Smooth muscle cell of the brain vasculature (primary cell): ENCODE measurements at regions not wholly inside any gene's neighbourhood (a gene's known extent, or its start where the extent isn't known, plus 50 kb on each side); places are given as distances from the start of the nearest gene placed in this dataset.

Experiments used
- DNase-seq: peaks from one replicate; pipeline ENCODE4 v3.0.0-alpha.2; 2012; ENCODE audit warnings: low read depth, low spot score

DNA sequence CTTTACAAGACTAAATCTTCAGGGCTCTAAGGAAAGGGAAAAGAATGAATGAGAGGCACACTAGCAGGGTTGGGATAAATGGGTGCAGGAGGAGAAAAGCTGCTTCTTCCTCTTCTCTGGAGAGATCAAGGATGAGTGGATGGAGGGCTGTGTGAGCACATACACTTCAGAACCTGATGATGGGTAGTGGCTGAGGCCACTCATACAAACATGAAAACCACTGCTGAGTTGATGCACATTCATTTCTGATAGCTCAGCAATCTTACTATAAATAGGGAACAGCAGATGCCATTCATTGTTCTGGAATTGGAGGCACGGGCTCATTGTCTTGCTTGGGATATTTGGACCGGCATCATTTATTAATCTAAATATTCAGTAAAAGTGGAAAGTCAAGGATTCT lies 152.4 kb upstream of the KCTD1 start:
- no peak for DNase-seq

DNA sequence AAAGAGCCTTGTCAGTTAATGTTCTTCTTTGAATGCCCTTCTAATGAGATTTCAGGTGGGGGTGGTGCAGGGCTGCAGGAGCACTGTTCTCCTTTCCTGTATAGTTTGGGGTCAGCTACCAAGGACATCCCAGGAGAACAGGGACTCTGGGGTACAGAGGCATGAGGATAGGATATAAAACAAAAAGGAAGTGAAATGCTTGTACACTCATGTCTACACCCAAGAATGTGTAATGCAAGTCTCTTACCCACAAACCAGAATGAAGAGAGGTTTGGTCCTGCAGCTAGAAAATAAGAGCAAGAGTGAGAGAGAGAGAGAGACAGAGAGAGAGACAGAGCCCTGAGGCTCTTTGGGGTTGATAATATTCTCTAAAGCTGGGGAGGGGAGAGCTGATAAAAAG lies 151.8 kb upstream of the KCTD1 start:
- DNase-seq = no peak

DNA sequence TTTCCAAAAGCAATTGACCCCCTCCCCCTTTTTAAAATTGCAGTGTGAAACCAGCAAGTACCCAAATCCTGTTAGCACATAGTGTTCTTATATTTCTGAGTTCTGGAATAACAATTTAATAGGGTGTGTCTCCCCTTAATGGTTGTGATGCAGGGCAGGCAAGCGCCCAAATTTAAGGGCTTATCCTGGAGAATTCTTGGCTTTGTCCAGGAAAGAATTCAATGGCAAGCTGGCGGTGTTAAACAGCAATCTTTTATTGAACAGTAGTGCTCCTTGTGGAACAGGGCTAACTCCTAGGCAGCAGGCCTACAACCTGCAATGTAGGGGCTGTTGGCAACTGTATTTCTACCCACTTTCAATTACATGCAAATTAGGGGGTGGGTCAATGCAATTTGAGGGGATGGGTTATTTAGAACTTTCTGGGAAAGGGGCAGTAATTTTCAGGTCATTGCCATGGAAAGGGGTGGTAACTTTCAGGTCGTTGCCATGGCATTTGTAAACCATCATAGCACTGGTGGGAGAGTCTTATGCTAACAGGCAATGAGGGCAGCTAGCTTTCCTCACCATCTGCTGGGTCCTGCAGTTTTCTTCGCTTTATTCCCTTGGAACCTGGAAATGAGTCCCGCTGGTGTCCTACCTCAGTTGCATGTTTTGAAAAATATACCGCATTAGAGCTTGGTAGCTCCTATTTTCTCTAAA lies 149.0 kb upstream of the KCTD1 start:
- no peak for DNase-seq

DNA sequence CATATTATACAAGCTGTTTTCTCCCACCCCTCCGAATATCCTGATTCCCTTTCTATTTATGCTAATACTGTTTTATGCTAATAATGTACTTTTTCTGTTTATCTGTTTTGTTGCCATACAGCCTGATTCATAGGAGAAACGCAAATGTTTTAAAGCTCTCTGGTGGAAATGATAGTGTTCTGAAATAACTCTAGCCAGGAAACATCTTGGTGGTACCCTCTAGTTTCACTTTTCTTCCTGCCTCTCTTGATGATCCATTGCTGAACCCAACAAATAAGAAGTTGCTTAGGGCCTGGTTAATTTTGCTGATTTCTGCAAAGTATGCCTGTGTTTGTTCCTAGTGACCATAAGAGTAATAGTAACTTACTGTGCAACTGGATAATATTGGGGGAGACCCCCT lies 148.4 kb upstream of the KCTD1 start:
- DNase-seq = no peak

DNA sequence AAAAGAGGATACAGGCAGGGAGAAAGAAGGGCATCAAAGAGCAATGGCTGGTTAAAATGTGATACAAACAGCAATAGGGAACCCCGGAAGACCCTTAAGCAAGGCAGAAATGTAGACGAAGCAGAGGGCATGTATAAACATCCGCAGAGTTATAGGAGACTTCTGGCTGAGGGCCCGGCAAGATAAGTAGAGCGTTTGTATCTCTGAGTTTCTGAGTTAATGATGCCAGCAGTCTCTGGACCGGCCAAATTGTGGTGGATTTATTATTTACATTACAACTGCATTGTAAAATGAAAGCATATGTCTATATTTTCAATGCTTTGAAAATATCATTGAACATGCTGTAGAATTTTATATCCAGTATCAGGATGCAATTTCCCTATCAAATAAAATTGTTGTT lies 148.0 kb upstream of the KCTD1 start:
- no peak for DNase-seq

DNA sequence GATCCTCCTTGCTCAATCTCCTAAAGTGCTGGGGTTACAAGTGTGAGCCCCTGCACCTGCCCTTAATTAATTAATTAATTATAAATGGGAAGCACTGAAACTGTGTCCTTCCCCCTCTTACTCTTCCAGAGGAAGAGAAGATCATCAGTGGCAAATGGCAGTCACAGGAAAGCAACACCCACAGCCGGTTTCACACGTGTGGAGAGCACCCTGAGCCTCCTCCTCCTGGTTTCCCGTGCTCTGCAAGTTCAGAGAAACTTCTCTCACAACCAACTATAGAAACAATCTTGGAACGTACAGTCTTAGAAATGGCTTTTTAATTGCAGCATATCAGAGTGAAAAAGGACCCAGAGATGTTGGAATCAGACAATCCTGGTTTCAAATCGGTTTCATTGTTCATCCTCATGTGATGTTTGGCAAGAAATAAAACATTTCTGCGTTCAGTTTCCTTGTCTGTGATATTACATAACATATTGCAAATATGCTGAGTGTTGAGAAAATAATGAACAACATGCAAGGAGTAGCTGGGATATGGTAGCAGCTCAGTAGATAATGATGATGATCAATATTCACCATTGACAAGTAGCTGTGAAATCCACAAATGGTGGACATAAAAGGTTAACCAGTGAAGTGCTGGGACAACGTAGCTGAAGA lies 141.0 kb upstream of the KCTD1 start:
- DNase-seq = no peak

DNA sequence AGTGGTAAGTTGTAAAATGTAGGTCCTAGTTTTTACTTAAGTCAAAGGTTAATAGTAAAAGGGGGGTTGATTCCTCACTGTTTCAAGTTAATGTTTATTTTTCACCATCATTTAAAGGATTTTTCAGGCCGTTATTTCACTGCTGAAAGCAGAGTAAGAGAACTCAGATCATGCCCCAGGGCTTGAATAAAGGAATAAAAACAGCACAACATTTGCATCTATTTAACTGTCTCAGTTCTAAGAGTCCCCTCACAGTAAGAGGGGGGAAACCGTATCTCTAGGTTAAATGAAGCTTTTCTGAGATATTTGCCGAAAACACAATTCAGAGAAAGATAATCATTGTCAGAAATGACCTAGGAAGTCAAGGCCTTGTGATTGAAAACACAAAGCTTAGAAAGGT lies 138.2 kb upstream of the KCTD1 start:
- DNase-seq = no peak

DNA sequence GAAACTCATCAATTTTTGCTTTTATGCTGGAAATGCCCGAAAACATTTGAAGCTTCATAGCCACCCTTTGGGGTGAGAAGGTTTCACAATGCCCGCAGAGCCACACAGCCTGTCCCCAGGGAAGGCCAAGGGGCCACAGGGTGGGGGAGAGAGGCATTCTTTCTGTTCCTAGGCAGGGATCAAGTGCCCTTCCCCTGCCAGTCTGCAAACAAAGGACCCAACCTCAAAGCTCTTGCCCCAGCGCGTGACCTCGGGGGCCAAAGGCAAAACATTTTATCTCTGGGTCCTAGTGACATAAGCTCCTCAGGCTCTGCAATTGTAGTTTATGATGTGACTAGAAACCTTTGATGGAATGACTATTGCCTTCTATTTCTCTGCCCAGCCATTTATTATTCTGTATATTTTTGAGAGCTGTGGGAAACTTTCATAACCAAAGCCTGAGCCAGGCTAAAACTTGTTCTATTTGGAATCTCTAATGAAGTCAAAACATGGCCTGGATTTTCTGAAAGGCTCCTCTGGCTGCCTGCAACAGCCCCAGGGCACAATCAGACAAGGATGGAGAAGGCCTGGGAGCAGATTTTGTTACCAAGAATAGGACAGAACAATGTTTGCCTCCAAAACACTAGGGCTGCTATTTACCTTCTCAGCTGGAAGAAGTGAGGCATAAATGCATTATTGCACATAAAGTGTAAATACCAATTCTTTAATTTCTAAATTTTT lies 137.2 kb upstream of the KCTD1 start:
- no peak for DNase-seq

DNA sequence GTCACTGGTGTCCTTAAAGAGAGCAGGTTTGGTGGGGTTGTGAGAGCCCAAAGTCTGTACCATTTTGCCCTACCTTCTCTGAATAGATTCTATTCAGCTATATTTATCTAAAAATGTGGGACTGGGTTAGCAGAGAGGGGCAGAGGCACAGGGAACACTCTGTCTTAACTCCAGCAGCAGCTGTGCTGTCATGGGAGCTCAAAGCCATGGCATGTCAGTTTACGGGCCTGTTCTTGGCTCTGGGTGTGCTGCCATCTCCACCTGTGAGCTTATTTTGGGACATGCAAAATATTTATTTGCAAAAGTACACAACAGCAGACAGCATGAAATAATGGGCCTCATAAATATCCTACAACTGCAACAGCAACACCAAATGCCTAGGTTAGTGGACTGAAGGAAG lies 129.6 kb upstream of the KCTD1 start:
- DNase-seq = no peak

DNA sequence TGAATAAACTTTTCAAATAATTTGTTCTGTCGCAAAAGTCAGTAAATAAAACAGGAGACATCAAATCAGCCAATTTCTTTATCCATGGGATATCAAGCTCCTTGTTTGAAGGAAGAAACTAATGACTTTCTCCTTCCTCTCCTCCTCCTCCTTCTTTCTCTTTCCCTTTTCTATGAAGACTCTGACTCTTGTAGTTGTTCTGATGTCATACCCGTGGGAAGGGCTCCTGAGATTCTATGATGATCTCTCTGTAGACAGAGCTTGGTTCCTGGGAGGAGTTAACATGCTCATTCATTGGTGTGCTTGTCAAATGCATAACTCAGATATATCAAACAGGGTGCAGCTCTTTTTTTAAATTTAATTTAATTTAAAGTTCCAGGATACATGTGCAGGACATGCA lies 118.7 kb upstream of the KCTD1 start:
- no peak for DNase-seq

DNA sequence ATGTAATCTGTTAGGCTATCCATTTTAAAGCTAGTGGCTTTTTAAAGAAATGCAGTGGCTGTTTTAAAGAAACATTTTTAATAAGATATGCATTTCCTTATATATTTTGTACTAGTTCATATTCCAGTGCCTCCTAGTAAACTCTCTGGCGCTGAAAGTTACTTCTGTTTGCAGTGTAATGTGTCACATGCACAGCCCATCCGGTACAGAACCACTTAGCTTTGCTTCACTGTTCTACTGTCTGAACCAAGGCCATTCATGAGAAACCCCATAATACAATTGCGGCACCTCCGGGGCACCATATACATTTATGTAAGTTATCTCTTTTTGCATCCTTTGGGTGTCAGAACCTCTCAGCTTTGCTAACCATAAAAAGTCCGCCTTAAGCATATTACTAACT lies 114.6 kb upstream of the KCTD1 start:
- DNase-seq = no peak

DNA sequence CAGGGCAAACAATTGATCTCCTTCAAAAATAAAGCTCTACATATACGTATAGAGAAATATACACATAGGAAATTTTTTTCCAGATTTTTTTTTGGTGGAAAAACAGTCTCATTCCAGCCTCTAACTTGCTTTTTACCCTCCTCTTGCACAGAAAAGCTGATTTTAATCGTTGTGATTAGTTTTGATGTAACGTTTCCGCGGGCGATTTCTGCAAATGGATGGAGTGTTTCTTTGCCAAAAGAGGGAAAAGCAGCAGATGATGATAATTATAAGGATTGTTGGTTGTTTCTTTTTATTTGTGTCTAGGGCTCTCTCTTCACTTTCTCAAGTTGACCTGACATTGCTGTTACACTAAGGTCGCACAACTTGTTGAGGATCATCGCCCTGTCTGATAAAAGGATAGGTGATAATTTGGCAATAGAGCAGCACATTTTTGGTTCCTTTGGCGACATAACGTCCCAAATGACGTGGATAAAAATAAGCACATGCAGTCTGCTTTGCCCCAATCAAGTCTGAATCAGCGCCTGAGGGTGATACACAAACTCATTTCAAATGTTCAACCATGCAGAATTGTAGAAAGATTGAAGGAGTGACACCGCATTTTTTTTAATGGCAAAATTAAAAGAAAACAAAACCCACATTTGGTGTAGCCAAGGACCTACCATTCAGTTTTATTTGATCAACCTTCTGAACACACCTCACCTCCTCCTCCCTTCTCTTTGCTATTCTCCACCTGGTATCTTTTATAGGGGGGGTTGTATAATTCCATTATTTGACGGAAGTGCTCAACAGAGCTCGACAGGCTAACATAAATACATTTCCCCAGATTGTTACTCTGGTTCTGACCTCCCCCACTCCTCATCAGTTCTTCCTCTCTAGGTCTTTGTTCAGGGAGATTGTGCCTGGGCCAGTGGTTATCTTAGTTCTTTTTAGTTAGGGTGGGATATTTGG lies 109.6 kb upstream of the KCTD1 start:
- DNase-seq = no peak

DNA sequence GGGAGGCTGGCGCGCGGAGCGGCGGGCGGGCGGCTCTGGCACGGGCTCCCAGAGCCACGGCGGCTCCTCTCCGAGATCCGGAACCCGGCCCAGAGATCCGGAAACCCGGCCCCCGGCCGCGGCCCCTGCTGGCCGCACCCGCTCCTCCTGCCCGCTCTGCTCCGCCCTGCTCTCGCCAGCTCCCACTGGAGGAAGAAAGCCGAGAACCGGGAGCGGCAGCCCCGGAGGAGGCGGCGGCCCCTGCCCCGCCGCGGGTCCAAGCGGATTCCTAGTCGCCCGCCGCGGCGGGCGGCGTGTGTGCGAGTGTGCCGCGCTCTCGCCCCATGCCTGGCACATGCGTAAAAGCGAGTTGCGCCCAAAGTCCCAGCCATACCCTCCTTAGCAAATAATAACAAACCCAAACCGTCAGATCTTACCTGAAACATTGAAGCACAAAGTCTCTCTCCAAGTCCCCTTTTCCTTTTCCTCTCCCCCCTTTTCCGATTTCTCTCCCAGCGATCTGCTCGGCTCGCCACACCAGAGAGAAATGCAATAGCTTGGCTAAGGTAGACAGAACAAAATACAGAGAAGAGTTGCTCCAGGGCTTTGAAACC lies 108.7 kb upstream of the KCTD1 start:
- DNase-seq = no peak

DNA sequence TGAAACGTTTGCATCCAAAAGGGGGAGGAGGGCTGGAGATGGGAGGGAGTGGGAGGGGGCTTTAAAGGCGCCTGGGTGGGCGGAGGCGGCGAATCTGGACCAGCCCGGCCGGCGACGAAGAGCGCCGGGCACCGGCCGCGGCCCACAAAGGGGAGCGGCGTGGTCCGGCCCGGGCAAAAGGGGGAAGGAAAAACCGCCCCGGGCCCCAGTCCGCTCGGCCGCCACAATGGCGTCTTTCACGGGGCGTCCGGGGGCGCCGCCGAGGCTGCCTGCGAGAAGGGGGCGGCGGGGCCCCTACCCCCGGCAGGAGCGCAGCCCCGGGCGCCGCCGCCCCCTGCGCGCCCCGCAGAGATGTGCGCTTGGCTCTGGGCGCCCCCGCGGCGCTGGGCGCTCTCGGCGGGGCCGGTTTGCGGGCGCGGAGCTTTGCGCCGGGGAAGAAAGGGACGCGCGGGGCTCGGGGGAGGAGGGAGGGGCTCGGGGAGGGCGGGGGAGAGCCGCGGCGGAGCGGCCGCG lies 108.1 kb upstream of the KCTD1 start:
- no peak for DNase-seq

DNA sequence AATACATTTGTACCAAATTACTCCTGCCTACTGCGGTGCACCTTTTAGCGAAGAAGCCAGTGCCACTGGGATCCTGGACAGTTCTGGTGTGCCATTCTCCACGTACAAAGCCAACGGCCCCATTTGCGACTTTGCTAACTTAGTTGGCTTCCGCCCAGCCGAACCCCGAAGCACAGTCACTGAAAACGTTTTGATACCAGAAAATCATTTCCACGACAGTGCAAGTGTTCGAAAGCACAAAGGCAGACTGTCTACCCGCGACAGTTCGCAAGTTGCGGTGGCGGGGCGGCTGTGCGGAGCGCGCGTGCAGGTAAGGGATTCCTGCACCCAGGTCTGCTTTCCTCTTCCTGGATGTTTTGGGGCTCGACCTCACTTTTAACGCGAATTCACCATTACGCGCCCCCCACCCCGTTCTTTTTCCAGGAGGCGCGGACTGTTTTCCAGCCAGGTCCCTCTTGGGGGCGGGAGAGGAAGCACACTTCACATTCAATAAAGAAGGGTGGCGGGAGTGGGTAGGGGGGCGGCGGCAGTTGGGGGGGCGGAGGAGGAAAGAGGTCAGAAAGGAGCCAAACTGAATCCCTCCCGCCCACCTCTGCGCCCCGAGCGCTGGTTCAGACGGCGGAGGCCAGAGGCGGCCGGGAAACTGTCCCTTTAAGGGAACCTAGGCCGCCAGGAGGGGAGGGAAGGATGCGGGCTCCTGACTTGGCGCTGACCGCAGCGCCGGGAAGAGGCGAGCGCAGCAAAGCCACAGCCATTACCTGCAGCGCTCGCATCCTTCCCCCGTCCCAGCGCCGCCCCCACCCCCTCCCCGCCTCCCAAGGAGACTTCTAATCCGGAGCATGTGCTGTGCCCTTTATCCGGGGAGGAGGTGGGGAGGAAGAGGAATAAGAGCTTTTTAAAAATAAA lies 107.4 kb upstream of the KCTD1 start:
- no peak for DNase-seq

DNA sequence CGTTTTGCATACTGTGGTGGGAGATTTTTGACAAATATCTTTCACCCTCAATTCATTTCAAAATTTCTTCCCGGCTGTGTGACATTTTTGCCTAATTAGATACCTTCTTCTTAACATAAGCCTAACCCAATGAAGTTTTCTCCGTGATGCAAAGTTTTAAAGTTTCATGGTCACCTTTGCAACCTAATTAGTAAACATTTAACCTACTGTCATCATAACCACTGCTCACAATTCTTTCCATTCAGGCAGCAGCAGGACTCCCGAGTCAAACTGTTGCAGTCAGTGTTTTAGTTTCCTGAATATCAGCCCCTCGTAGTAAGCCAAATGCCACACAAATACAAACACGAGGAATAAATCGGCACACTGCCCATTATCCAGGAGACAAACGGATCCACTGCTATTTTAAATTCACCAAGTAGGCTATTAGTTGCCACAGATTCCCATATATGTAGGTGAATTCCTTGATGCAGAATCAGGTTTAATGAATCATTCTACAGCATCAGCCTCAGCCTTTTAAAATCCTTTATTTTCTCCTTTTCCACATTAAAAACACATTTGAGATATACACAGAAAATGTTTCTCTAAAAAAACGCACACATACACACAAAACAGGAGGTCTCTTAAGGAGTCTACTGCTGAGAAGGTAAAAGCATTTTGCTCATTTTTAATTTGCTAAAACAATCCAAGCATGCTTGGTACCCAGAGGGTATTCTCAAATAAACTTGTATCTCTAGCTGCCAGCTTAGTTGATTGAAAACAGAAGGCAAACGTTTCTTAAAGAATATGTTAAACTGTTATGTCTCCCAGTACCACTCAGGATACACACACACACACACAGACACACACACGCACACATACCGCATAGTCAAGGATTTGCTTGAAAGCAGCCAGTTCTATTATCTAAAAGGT lies 106.5 kb upstream of the KCTD1 start:
- no peak for DNase-seq

DNA sequence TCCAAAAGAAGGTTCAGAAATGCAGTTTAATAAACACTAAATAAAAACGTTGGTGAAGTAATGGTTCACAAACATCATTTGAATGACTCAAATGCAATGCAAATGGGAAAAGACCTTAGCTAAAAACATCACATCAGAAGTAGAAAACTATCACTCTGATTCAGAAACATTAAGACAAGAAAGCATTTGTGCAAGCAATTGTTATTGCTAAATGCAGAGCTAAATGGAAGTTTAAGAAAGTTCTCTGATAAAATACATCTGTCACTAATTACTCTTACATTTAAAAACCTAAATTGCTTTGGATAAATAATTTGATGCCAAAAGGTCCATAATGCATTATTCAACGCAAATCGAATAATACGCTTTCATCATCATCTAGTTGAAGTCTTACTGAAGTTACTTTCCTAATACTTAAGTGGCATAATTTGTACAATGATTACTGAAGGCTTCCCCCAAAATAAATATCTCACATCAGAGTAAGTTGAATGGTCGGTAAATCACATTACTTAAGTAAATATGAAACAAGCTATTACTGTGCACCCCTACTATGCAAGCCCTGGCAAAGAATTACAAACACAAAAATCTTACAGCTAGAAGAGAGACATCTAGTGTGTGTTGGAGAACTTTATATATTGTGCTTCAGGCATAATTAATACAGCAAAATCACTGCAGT lies 105.7 kb upstream of the KCTD1 start:
- no peak for DNase-seq

DNA sequence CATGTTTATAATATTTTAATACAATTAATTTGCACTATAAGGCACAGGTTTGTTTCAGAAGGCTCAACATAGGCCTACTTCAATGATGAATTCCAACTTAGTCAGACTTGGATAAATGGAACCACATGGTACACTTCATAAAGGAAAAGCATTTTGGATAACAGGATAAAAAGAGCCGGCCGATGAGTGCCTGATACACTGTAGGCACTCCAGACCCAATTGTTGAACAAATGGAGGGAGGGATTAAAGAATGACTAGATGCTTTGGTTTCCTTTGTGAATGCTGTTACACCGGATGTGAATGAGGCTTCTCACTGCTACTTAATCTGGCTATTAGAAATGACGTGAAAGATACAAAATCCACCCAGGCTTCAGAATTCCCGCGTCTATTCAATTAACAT lies 104.1 kb upstream of the KCTD1 start:
- DNase-seq = no peak
